ENCODE measurements at regions not wholly inside any gene's neighbourhood (a gene's known extent, or its start where the extent isn't known, plus 50 kb on each side); places are given as distances from the start of the nearest gene placed in this dataset.

GRCh38 chr2:104749856-104750460 lies 104.0 kb upstream of the POU3F3 start:
- ChIA-PET POLR2A (no interaction called here), CTCF (interaction anchor here (1.8 kb wide), 1 partner anchor 17 kb away, joined by 5 read pairs; no protein-coding TSS in a partner anchor)
- Histone ChIP-seq H3K4me1 (ENCODE audit: control insufficient read depth in 1 of 2, insufficient read depth in 2 of 2, low read depth in 1 of 2, low read length in 1 of 2) (no peaks in the 10 kb centered on the region), H3K4me3 (ENCODE audit: low read depth in 2 of 2, low read length in 1 of 2) (no peak overlapping the region), H3K36me3 (replicated peaks in 1 of 2; ENCODE audit: control insufficient read depth in 1 of 2, insufficient read depth in 2 of 2, low read length in 1 of 2) (no peaks in the 10 kb centered on the region), H2AFZ (ENCODE audit: low read depth) (no peak overlapping the region), H3K27me3 (ENCODE audit: insufficient read depth) (no peaks in the 10 kb centered on the region), H3K79me2 (ENCODE audit: insufficient read depth) (no peaks in the 10 kb centered on the region), H4K20me1 (ENCODE audit: insufficient read depth) (no peaks in the 10 kb centered on the region), H3K9ac (no peak overlapping the region), H3K27ac (ENCODE audit: low read depth in 2 of 2, low read length in 1 of 2) (no peak overlapping the region), H3F3A (replicated peaks; ENCODE audit: insufficient read depth) (no peaks in the 10 kb centered on the region), H3K4me2 (no peak overlapping the region), H3K9me3 (no peaks in the 10 kb centered on the region), H3K9me2 (no peaks in the 10 kb centered on the region)
- no peak for DNase-seq
- 28% methylated on average over 6 of the region's 6 CpGs for WGBS (ENCODE audit: low lambda C conversion rate)
- TF ChIP-seq MAX (IDR thresholded peaks at IDR 0.05; ENCODE audit: low read depth) (no peak), IRF3 (IDR thresholded peaks at IDR 0.05; ENCODE audit: low read depth, low read length) (no peak), MEF2A (IDR thresholded peaks at IDR 0.05; ENCODE audit: borderline replicate concordance, low read depth) (no peak), TAF1 (IDR thresholded peaks at IDR 0.05; ENCODE audit: borderline replicate concordance, low read depth, low read length) (no peak), SMC3 (IDR thresholded peaks at IDR 0.05; ENCODE audit: low read depth, low read length) (no peak), TEAD4 (IDR thresholded peaks at IDR 0.05; ENCODE audit: borderline replicate concordance, insufficient read depth) (no peak), RCOR1 (IDR thresholded peaks at IDR 0.05; ENCODE audit: low read length) (no peak), FOXJ3 (CRISPR knock-in tag; IDR thresholded peaks at IDR 0.05) (no peak), USF1 (IDR thresholded peaks at IDR 0.05; ENCODE audit: borderline replicate concordance, low read depth) (no peak), RFX5 (IDR thresholded peaks at IDR 0.05; ENCODE audit: low read length) (no peak)

GRCh38 chr2:104752504-104752903 lies 101.4 kb upstream of the POU3F3 start:
- ChIA-PET CTCF (no interaction called here), POLR2A (no interaction called here)
- no peak overlapping the region for H2AFZ ChIP-seq (ENCODE audit: low read depth)
- DNase-seq = no peak
- no peaks in the 10 kb centered on the region for H3F3A ChIP-seq (replicated peaks; ENCODE audit: insufficient read depth)
- no peaks in the 10 kb centered on the region for H3K9me3 ChIP-seq
- H3K36me3 ChIP-seq (replicated peaks in 1 of 2; ENCODE audit: control insufficient read depth in 1 of 2, insufficient read depth in 2 of 2, low read length in 1 of 2) = no peaks in the 10 kb centered on the region
- 22% methylated on average over 8 of the region's 9 CpGs for WGBS (ENCODE audit: low lambda C conversion rate)
- H3K4me1 ChIP-seq (ENCODE audit: control insufficient read depth in 1 of 2, insufficient read depth in 2 of 2, low read depth in 1 of 2, low read length in 1 of 2) = no peaks in the 10 kb centered on the region; a peak in 1 of 4 replicates
- no peaks in the 10 kb centered on the region for H3K9me2 ChIP-seq
- TF ChIP-seq RFX5 (IDR thresholded peaks at IDR 0.05; ENCODE audit: low read length) = no peak
- TF ChIP-seq TAF1 (IDR thresholded peaks at IDR 0.05; ENCODE audit: borderline replicate concordance, low read depth, low read length) = no peak
- TF ChIP-seq PBX3 (IDR thresholded peaks at IDR 0.05) = no peak
- TF ChIP-seq POLR2AphosphoS5 (IDR thresholded peaks at IDR 0.05; ENCODE audit: low read depth, low read length) = no peak
- no peak for TF ChIP-seq MEF2A (IDR thresholded peaks at IDR 0.05; ENCODE audit: borderline replicate concordance, low read depth)
- no peak overlapping the region for H3K4me3 ChIP-seq (ENCODE audit: low read depth in 2 of 2, low read length in 1 of 2)
- H3K27me3 ChIP-seq (ENCODE audit: insufficient read depth) = no peaks in the 10 kb centered on the region
- H3K9ac ChIP-seq = no peak overlapping the region
- H4K20me1 ChIP-seq (ENCODE audit: insufficient read depth) = no peaks in the 10 kb centered on the region
- no peak overlapping the region for H3K27ac ChIP-seq (ENCODE audit: low read depth in 2 of 2, low read length in 1 of 2)
- no peaks in the 10 kb centered on the region for H3K79me2 ChIP-seq (ENCODE audit: insufficient read depth)
- H3K4me2 ChIP-seq = no peak overlapping the region
